ENCODE measurements at regions not wholly inside any gene's neighbourhood (a gene's known extent, or its start where the extent isn't known, plus 50 kb on each side); places are given as distances from the start of the nearest gene placed in this dataset.

- TF ChIP-seq ZBTB2 (CRISPR knock-in tag; IDR thresholded peaks at IDR 0.05; ENCODE audit: low read depth), result no peak
- 0 out of 2 replicates have a peak, but pooled peaks have one; percentile 22 for TF ChIP-seq ZNF142 (CRISPR knock-in tag; IDR thresholded peaks at IDR 0.05)
- TF ChIP-seq PCBP2 (optimal IDR thresholded peaks at IDR 0.05; ENCODE audit: low read depth, low read length, poor library complexity, severe bottlenecking), result no peak
- TF ChIP-seq ZSCAN29 (CRISPR knock-in tag; conservative IDR thresholded peaks at IDR 0.05), result peak; percentile 75; the same call in 1 of the 2 replicates
- peak; percentile 65; the same call in 1 of the 2 replicates for TF ChIP-seq ESRRA (CRISPR knock-in tag; IDR thresholded peaks at IDR 0.05; ENCODE audit: low read depth)
- TF ChIP-seq TCF7L2 (IDR thresholded peaks at IDR 0.05; ENCODE audit: low read depth, low read length), result no peak
- TF ChIP-seq ZNF205 (CRISPR knock-in tag; IDR thresholded peaks at IDR 0.05), result peak; percentile 30; the same call in 1 of the 2 replicates
- TF ChIP-seq AGO2 (optimal IDR thresholded peaks at IDR 0.05; ENCODE audit: low read depth, low read length), result no peak
- TF ChIP-seq RBM22 (optimal IDR thresholded peaks at IDR 0.05; ENCODE audit: low read length), result peak; percentile 29
- peak; percentile 94; the same call in 1 of the 2 replicates for TF ChIP-seq ZNF788 (CRISPR knock-in tag; IDR thresholded peaks at IDR 0.05; ENCODE audit: borderline replicate concordance)
- peak; percentile 81; the same call in 1 of the 2 replicates for TF ChIP-seq ZNF766 (CRISPR knock-in tag; IDR thresholded peaks at IDR 0.05; ENCODE audit: borderline replicate concordance)
- peak; percentile 15; the same call in 1 of the 2 replicates for TF ChIP-seq CREM (IDR thresholded peaks at IDR 0.05)
- no peak for TF ChIP-seq CREM (CRISPR knock-in tag; IDR thresholded peaks at IDR 0.05)
- TF ChIP-seq GZF1 (CRISPR knock-in tag; IDR thresholded peaks at IDR 0.05), result no peak
- peak; percentile 33; the same call in 1 of the 2 replicates for TF ChIP-seq ZNF264 (CRISPR knock-in tag; IDR thresholded peaks at IDR 0.05)
- peak; percentile 79; the same call in 1 of the 2 replicates for TF ChIP-seq ZSCAN21 (CRISPR knock-in tag; IDR thresholded peaks at IDR 0.05; ENCODE audit: borderline replicate concordance)
- peak; percentile 97 for TF ChIP-seq HNRNPL (IDR thresholded peaks at IDR 0.05; ENCODE audit: low read depth, low read length)
- no peak for TF ChIP-seq ZNF841 (CRISPR knock-in tag; IDR thresholded peaks at IDR 0.05; ENCODE audit: borderline replicate concordance)
- TF ChIP-seq ZNF280B (CRISPR knock-in tag; IDR thresholded peaks at IDR 0.05; ENCODE audit: borderline replicate concordance), result peak; percentile 15; the same call in 1 of the 2 replicates
- TF ChIP-seq KAT7 (CRISPR knock-in tag; IDR thresholded peaks at IDR 0.05; ENCODE audit: borderline replicate concordance), result peak; percentile 41; the same call in 1 of the 2 replicates
- TF ChIP-seq ZNF850 (CRISPR knock-in tag; conservative IDR thresholded peaks at IDR 0.05), result 0 out of 2 replicates have a peak, but pooled peaks have one; percentile 10
Observed at GRCh38 chr20:17873410-17874270, 95.0 kb downstream of the SNX5 start (continued).

Measured in HepG2 (cell line).